ENCODE measurements at regions not wholly inside any gene's neighbourhood (a gene's known extent, or its start where the extent isn't known, plus 50 kb on each side); places are given as distances from the start of the nearest gene placed in this dataset.

DNA sequence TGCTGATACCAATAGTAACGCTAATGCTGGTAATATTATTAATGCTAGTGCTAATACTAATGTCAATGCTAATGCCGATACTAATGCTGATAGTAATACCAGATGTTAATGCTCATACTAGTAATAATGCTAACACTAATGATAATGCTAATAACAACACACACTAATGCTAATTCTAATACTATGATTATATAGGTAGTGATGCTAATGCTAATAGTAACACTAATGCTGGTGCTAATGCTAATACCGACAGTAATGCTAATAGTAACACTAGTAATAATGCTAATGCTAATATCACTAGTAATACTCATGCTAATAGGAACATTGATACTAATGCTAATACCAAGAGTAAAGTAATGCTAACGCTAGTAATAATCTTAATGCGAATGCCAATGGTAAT is 406.4 kb upstream of the RNF32 start:
- H3K4me1 Mint-ChIP-seq (ENCODE audit: low read depth, unreplicated experiment) = no peaks in the 10 kb centered on the region
- H4K20me1 ChIP-seq (ENCODE audit: insufficient read depth, low read length) = no peaks in the 10 kb centered on the region
- H3K27me3 Mint-ChIP-seq (ENCODE audit: low read depth, unreplicated experiment) = peaks cover 14% of the 10 kb centered on the region
- no peaks in the 10 kb centered on the region for H3K36me3 Mint-ChIP-seq (ENCODE audit: low read depth, unreplicated experiment)
- no peak overlapping the region for H3K4me2 ChIP-seq (ENCODE audit: low read length)
- TF ChIP-seq CTCF (IDR thresholded peaks at IDR 0.05; ENCODE audit: insufficient read depth, low read depth, low read length) = no peak
- H3K9ac ChIP-seq (ENCODE audit: low read length) = no peak overlapping the region
- no peak overlapping the region for H3K27ac ChIP-seq (ENCODE audit: low read depth, low read length)
- H3K4me3 ChIP-seq (ENCODE audit: insufficient read depth, low read depth, low read length) = no peak overlapping the region
- no peak overlapping the region for H3K27ac Mint-ChIP-seq (ENCODE audit: unreplicated experiment)
- no peaks in the 10 kb centered on the region for H3K79me2 ChIP-seq (ENCODE audit: insufficient read depth, low read length)
- no peak for DNase-seq (ENCODE audit: low read depth)
- peaks cover 8% of the 10 kb centered on the region for H3K9me3 ChIP-seq (ENCODE audit: insufficient read depth, low read depth, low read length)
- H3K4me3 Mint-ChIP-seq (ENCODE audit: unreplicated experiment) = no peak overlapping the region
- H2AFZ ChIP-seq (ENCODE audit: low read depth, low read length) = no peak overlapping the region
- H3K27me3 ChIP-seq (ENCODE audit: insufficient read depth, low read length) = no peaks in the 10 kb centered on the region
- H3K9me3 Mint-ChIP-seq (ENCODE audit: unreplicated experiment) = no peaks in the 10 kb centered on the region
- H3K4me1 ChIP-seq (ENCODE audit: insufficient read depth, low read length) = no peaks in the 10 kb centered on the region
- H3K36me3 ChIP-seq (ENCODE audit: insufficient read depth, low read length) = no peaks in the 10 kb centered on the region
- no peak for FAIRE-seq

DNA sequence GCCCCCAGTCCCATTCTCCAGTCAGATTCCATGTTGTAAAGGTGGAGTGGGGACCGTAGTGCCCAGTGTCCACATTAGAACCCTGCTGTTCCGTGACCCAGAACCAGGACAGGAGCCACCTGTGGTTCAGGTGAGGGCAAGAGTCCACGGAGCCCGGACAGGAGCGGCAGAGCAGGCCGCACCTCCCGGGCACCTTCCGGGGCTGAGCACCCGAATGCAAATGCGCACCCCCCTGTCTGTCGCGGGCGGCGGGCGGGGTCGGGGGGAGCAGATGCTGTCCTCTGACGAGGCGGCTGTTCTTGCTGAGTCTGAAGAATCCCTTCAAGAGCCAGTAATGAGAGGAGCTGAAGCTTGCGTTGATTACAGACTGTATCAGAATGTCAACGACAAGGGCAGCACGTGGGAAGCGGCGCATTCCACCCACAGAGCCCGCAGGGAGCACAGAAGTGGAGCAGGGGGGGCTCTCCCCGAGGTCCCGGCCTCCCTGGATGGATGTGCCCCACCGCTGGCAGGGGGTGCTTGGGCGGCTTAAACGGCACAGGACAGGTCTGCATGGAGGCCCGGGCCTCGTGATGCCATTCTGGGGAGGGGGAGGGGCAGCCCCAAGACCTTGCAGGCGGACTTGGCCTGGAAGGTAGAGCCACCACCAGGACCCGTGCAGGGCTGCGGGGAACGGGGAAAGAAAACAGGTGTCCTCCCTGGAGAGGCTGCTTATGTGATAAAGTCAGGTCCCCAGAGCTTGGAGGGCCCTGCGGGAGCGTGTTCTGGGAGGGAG is 407.5 kb upstream of the RNF32 start:
- Histone ChIP-seq H3K4me1 (ENCODE audit: insufficient read depth, low read length) (no peaks in the 10 kb centered on the region), H3K9ac (ENCODE audit: low read length) (no peak overlapping the region), H3K79me2 (ENCODE audit: insufficient read depth, low read length) (no peaks in the 10 kb centered on the region), H4K20me1 (ENCODE audit: insufficient read depth, low read length) (no peaks in the 10 kb centered on the region), H3K27ac (ENCODE audit: low read depth, low read length) (no peak overlapping the region), H3K36me3 (ENCODE audit: insufficient read depth, low read length) (no peaks in the 10 kb centered on the region), H3K4me3 (ENCODE audit: insufficient read depth, low read depth, low read length) (no peak overlapping the region), H3K4me2 (ENCODE audit: low read length) (no peak overlapping the region), H3K9me3 (ENCODE audit: insufficient read depth, low read depth, low read length) (peaks cover 12% of the 10 kb centered on the region), H3K27me3 (ENCODE audit: insufficient read depth, low read length) (no peaks in the 10 kb centered on the region), H2AFZ (ENCODE audit: low read depth, low read length) (no peak overlapping the region)
- Mint-ChIP-seq H3K9me3 (ENCODE audit: unreplicated experiment) (no peaks in the 10 kb centered on the region), H3K27ac (ENCODE audit: unreplicated experiment) (no peak overlapping the region), H3K4me3 (ENCODE audit: unreplicated experiment) (no peak overlapping the region), H3K27me3 (ENCODE audit: low read depth, unreplicated experiment) (peaks cover 14% of the 10 kb centered on the region), H3K36me3 (ENCODE audit: low read depth, unreplicated experiment) (no peaks in the 10 kb centered on the region), H3K4me1 (ENCODE audit: low read depth, unreplicated experiment) (no peaks in the 10 kb centered on the region)
- FAIRE-seq (no peak), DNase-seq (ENCODE audit: low read depth) (no peak)
- TF ChIP-seq EZH2 (IDR thresholded peaks at IDR 0.05; ENCODE audit: insufficient read depth, low read length) (no peak), CTCF (IDR thresholded peaks at IDR 0.05; ENCODE audit: insufficient read depth, low read depth, low read length) (no peak)

DNA sequence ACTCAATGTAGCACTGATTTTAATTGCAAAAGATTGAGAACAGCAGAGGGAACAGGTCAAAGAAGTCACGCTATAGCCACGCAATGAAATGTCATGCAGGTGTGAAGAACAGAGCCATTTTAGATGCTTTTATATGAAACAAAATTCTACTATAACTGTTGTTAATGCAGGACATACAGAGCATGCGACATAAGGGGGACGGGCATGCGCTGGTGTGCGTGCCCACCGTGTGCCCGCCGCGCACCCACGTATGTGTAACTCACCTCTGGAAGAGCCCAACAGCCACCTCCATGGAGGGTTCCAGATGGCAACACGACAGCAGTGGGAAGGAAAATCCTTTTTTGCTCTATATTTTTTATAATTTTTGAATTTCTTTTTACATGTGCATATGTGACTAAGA is 410.0 kb upstream of the RNF32 start:
- FAIRE-seq (no peak), DNase-seq (ENCODE audit: low read depth) (no peak)
- no peaks in the 10 kb centered on the region for H3K4me1 ChIP-seq (ENCODE audit: insufficient read depth, low read length)
- no peak overlapping the region for H3K9ac ChIP-seq (ENCODE audit: low read length)
- TF ChIP-seq CTCF (IDR thresholded peaks at IDR 0.05; ENCODE audit: insufficient read depth, low read depth, low read length) (no peak), EZH2 (IDR thresholded peaks at IDR 0.05; ENCODE audit: insufficient read depth, low read length) (no peak)
- no peaks in the 10 kb centered on the region for H3K79me2 ChIP-seq (ENCODE audit: insufficient read depth, low read length)
- Mint-ChIP-seq H3K4me1 (ENCODE audit: low read depth, unreplicated experiment) (no peaks in the 10 kb centered on the region), H3K27ac (ENCODE audit: unreplicated experiment) (no peak overlapping the region), H3K36me3 (ENCODE audit: low read depth, unreplicated experiment) (no peaks in the 10 kb centered on the region), H3K4me3 (ENCODE audit: unreplicated experiment) (no peak overlapping the region), H3K9me3 (ENCODE audit: unreplicated experiment) (no peaks in the 10 kb centered on the region), H3K27me3 (ENCODE audit: low read depth, unreplicated experiment) (peaks cover 7% of the 10 kb centered on the region)
- no peaks in the 10 kb centered on the region for H3K36me3 ChIP-seq (ENCODE audit: insufficient read depth, low read length)
- no peak overlapping the region for H2AFZ ChIP-seq (ENCODE audit: low read depth, low read length)
- no peaks in the 10 kb centered on the region for H3K27me3 ChIP-seq (ENCODE audit: insufficient read depth, low read length)
- no peak overlapping the region for H3K4me3 ChIP-seq (ENCODE audit: insufficient read depth, low read depth, low read length)
- H3K4me2 ChIP-seq (ENCODE audit: low read length) = no peak overlapping the region
- no peak overlapping the region for H3K27ac ChIP-seq (ENCODE audit: low read depth, low read length)
- no peaks in the 10 kb centered on the region for H4K20me1 ChIP-seq (ENCODE audit: insufficient read depth, low read length)
- peaks cover 4% of the 10 kb centered on the region for H3K9me3 ChIP-seq (ENCODE audit: insufficient read depth, low read depth, low read length)
